K562 (cell line): ENCODE measurements at regions not wholly inside any gene's neighbourhood (a gene's known extent, or its start where the extent isn't known, plus 50 kb on each side); places are given as distances from the start of the nearest gene placed in this dataset.

Experiments used
- ATAC-seq: fragments of 200-7000 bp; cut with Tn5 transposase; 3 replicates; pipeline ENCODE4 v1.9.1; 2020; ENCODE audit warnings: moderate library complexity
- BruUV-seq: library from RNA; stranded (reverse); fragments of 400-500 nt; replicated peaks from 2 replicates; lab custom pipeline; 2021; lab: Mats Ljungman, UMichigan
- CTCF ChIA-PET: fragments of 300-600 bp; formaldehyde crosslinking; extraction: SDS; loops from one replicate; lab custom pipeline; 2021; ENCODE audit warnings: low intra/inter-chr PET ratio; lab: Yijun Ruan, JAX
- POLR2A ChIA-PET: fragments of 300-600, 350-650 bp; sonication (Branson Sonifier 250); formaldehyde crosslinking; extraction: SDS; loops from one replicate; lab custom pipeline; 2021; ENCODE audit warnings: antibody characterized with exemption, inconsistent platforms; lab: Yijun Ruan, JAX
- DNase-seq, 4 experiments: peaks; one replicate each; pipeline versions ENCODE4 v3.0.0 to v3.0.0-alpha.2; 2011 to 2018; ENCODE audit warnings: low spot score in 3 of 4, mixed read lengths in 3 of 4; ENCODE audit errors: extremely low read depth in 1 of 4
- FAIRE-seq: peaks from 2 replicates; lab custom pipeline; 2011; peaks lifted over from hg19 to GRCh38; lab: Jason Lieb, UNC
- H2AFZ ChIP-seq: 2 replicates; pipeline ENCODE4 v1.6.0; 2011; ENCODE audit warnings: low read depth, low read length, control low read depth, inconsistent platforms
- H3K27ac ChIP-seq: fragments of 200-600 bp; 3 replicates; pipeline ENCODE4 v1.8.0; 2011; ENCODE audit warnings: low read depth, mild to moderate bottlenecking, control low read depth, inconsistent platforms, low read length, moderate library complexity, mixed read lengths; ENCODE audit errors: extremely low read depth
- H3K27me3 ChIP-seq, 2 experiments: fragments of 300-600 bp in 1 of 2; 2 replicates in 1 of 2; 3 replicates in 1 of 2; pipeline versions ENCODE4 v1.6.0 to v1.8.0; 2011; ENCODE audit warnings: inconsistent platforms in 2 of 2, low read length in 2 of 2, mild to moderate bottlenecking in 1 of 2, mixed read lengths in 1 of 2, moderate library complexity in 1 of 2; ENCODE audit not compliant: control insufficient read depth in 2 of 2, insufficient read depth in 2 of 2
- H3K36me3 ChIP-seq: fragments of 300-600 bp; 3 replicates; pipeline ENCODE4 v1.8.0; 2011; ENCODE audit warnings: mild to moderate bottlenecking, low read length, inconsistent platforms; ENCODE audit not compliant: control insufficient read depth, insufficient read depth
- H3K4me1 ChIP-seq, 2 experiments: fragments of 200-600 bp in 1 of 2; replicated peaks in 1 of 2; 2 replicates in 1 of 2; 3 replicates in 1 of 2; pipeline versions ENCODE4 v1.5.1 to v1.8.0; 2011; ENCODE audit warnings: inconsistent platforms in 2 of 2, low read length in 2 of 2, mild to moderate bottlenecking in 1 of 2, mixed read lengths in 1 of 2, moderate library complexity in 1 of 2; ENCODE audit not compliant: control insufficient read depth in 2 of 2, insufficient read depth in 2 of 2
- H3K4me2 ChIP-seq: 2 replicates; pipeline ENCODE4 v1.6.1; 2011; ENCODE audit warnings: low read length, control low read depth, inconsistent platforms, mixed read lengths; ENCODE audit not compliant: insufficient read depth
- H3K4me3 ChIP-seq: fragments of 200-600 bp; sonication (generic), shearing (Covaris generic); 2 replicates; pipeline ENCODE4 v1.5.1; 2016; ENCODE audit warnings: control low read depth, inconsistent platforms
- H3K79me2 ChIP-seq: fragments of 200-600 bp; 3 replicates; pipeline ENCODE4 v1.8.0; 2011; ENCODE audit warnings: low read length, inconsistent platforms; ENCODE audit not compliant: control insufficient read depth, insufficient read depth
- H3K9ac ChIP-seq, 2 experiments: 2 replicates each; pipeline versions ENCODE4 v1.6.0 to v1.6.1; 2011; ENCODE audit warnings: low read depth in 2 of 2, low read length in 2 of 2, control low read depth in 1 of 2, inconsistent platforms in 1 of 2, mild to moderate bottlenecking in 1 of 2, mixed read lengths in 1 of 2; ENCODE audit not compliant: insufficient read depth in 1 of 2
- H3K9me1 ChIP-seq: one replicate; pipeline ENCODE4 v1.6.0; 2011; ENCODE audit warnings: inconsistent platforms, mild to moderate bottlenecking, low read length, moderate library complexity; ENCODE audit not compliant: control insufficient read depth, insufficient read depth
- H3K9me3 ChIP-seq: replicated peaks from 2 replicates; pipeline ENCODE4 v1.5.1; 2011; ENCODE audit warnings: low read depth, low read length, inconsistent platforms; ENCODE audit not compliant: control insufficient read depth, insufficient read depth
- H4K20me1 ChIP-seq: replicated peaks from 2 replicates; pipeline ENCODE4 v1.6.1; 2011; ENCODE audit warnings: low read length, inconsistent platforms, mixed read lengths; ENCODE audit not compliant: control insufficient read depth, insufficient read depth
- FOSL1 ChIP-seq: fragments of 200-800 bp; sonication (Bioruptor generic); conservative IDR thresholded peaks from 2 replicates; pipeline ENCODE4 v1.6.1; 2016; ENCODE audit warnings: missing genetic modification characterization, missing compliant biosample characterization
- POLR2H ChIP-seq: IDR thresholded peaks from 2 replicates; pipeline ENCODE4 v1.6.1; 2016; ENCODE audit warnings: missing genetic modification characterization, low read depth, mild to moderate bottlenecking, control low read depth, missing compliant biosample characterization, moderate library complexity
- SREBF1 ChIP-seq: fragments of 150-350 bp; IDR thresholded peaks from 2 replicates; pipeline ENCODE4 v1.6.1; 2014; ENCODE audit warnings: antibody characterized with exemption, low read depth, low read length, borderline replicate concordance
- ZSCAN29 ChIP-seq: fragments of 450-650 bp; IDR thresholded peaks from 2 replicates; pipeline ENCODE4 v1.6.1; 2017
- WGBS: fragments of 100-300 bp; shearing (Covaris generic); methylation state at CpG from one replicate; pipeline ENCODE4 v1.1.6; 2016; ENCODE audit warnings: low coverage, mixed read lengths; ENCODE audit not compliant: insufficient coverage; ENCODE audit errors: missing lambda C conversion rate; 5-methylcytosine and 5-hydroxymethylcytosine counted together
- in situ Hi-C: fragments of 300-500 bp; cut with MboI; formaldehyde crosslinking; loops from 4 replicates; pipeline ENCODE4 v1.15.0; 2018; ENCODE audit warnings: inconsistent platforms, mixed read lengths
- intact Hi-C: fragments of 100-400 bp; cut with micrococcal nuclease; formaldehyde crosslinking; loops from 2 replicates; pipeline ENCODE4 v1.14.2; 2022
- TF ChIP-seq, protein P1 (sequence below): fragments of 450-650 bp; formaldehyde crosslinking; IDR thresholded peaks from 2 replicates; pipeline ENCODE4 v1.4.0; 2020; ENCODE audit warnings: mild to moderate bottlenecking, moderate library complexity
- TF ChIP-seq, protein P2 (sequence below): sonication (generic); formaldehyde crosslinking; IDR thresholded peaks from 2 replicates; pipeline ENCODE4 v1.8.1; 2023; ENCODE audit warnings: mild to moderate bottlenecking, missing genetic modification reagents

- Histone ChIP-seq H3K9ac (peak overlapping the region in 1 of 2 experiments; percentile 69; a peak in 1 of 4 replicates), H3K27ac (no peak overlapping the region; the same call in 2 of the 3 replicates), H3K4me1 (peaks cover 14 to 43% of the 10 kb centered on the region in 2 experiments), H4K20me1 (no peaks in the 10 kb centered on the region), H3K27me3 (no peaks in the 10 kb centered on the region), H3K4me2 (no peak overlapping the region), H3K9me3 (no peaks in the 10 kb centered on the region), H2AFZ (no peak overlapping the region), H3K36me3 (no peaks in the 10 kb centered on the region), H3K79me2 (no peaks in the 10 kb centered on the region), H3K9me1 (no peaks in the 10 kb centered on the region), H3K4me3 (no peak overlapping the region)
- ChIA-PET CTCF (no interaction called here), POLR2A (no interaction called here)
- FAIRE-seq, result no peak
- BruUV-seq, result no TSS peak
- WGBS, result no CpG with 5 or more reads among the region's 1 CpG
- intact Hi-C loops (loop anchor here (2.0 kb wide), 2 partner anchors 49 to 57 kb away; no protein-coding TSS in a partner anchor), in situ Hi-C loops (no loop called here)
- TF ChIP-seq, protein P1, sequence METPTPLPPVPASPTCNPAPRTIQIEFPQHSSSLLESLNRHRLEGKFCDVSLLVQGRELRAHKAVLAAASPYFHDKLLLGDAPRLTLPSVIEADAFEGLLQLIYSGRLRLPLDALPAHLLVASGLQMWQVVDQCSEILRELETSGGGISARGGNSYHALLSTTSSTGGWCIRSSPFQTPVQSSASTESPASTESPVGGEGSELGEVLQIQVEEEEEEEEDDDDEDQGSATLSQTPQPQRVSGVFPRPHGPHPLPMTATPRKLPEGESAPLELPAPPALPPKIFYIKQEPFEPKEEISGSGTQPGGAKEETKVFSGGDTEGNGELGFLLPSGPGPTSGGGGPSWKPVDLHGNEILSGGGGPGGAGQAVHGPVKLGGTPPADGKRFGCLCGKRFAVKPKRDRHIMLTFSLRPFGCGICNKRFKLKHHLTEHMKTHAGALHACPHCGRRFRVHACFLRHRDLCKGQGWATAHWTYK (CRISPR knock-in tag), result no peak
- TF ChIP-seq, protein P2, sequence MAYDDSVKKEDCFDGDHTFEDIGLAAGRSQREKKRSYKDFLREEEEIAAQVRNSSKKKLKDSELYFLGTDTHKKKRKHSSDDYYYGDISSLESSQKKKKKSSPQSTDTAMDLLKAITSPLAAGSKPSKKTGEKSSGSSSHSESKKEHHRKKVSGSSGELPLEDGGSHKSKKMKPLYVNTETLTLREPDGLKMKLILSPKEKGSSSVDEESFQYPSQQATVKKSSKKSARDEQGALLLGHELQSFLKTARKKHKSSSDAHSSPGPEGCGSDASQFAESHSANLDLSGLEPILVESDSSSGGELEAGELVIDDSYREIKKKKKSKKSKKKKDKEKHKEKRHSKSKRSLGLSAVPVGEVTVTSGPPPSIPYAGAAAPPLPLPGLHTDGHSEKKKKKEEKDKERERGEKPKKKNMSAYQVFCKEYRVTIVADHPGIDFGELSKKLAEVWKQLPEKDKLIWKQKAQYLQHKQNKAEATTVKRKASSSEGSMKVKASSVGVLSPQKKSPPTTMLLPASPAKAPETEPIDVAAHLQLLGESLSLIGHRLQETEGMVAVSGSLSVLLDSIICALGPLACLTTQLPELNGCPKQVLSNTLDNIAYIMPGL (CRISPR knock-in tag), result no peak
- TF ChIP-seq POLR2H (tag), result no peak
- no peak for TF ChIP-seq FOSL1
- TF ChIP-seq SREBF1, result no peak
- no peak for TF ChIP-seq ZSCAN29
- no peak for DNase-seq
- no peak for ATAC-seq
Observed at GRCh38 chr11:86191874-86192273, 52.7 kb upstream of the EED start.
